ENCODE measurements at regions not wholly inside any gene's neighbourhood (a gene's known extent, or its start where the extent isn't known, plus 50 kb on each side); places are given as distances from the start of the nearest gene placed in this dataset.

DNA sequence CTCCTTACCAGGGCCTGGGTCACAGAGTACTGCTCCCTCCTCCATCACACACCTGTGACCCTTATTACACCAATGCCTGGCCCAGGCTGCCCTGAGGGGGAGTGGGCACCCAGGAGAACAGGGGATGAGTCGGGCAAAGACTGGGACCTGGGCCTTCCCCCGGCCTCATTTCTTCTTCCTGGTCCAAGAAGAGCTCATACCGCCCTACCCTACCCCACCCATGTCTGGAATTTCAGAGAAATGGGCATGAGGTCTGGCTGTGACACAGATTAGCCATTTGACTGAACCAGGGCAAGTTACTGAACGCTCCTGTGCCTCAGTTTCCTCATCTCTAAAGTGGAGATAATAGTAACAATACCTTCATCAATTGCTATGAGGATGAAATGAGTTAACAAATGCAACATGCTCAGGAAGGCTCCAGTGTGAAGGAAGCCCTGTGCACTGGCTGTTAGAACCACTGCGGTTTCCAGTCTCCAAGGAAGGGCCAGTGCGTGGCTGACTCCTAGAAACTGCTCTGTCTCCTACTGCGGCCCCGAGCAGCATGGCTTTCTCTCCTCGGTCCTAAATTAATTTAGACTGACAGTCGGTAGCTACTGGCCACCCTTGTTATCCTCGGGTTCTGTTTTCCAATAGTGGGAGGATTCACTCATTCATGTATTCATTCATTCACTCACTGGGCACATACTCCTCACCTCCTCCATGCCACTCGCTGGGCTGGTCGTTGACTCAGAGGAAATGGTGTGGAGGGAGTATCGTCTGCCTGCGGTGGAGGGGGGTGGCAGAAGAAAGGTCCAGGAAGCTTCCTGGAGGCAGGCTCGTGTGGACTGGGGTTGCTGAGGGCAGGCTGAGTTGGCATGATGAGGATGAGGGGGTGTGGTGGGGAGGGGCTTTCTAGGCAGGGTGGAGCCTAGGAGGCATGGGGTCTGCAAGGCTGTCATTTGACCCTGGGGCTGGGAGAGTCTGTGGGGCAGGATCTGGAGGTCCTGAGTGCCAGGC is 175.6 kb downstream of the GLI2 start:
- TF ChIP-seq CTCF (IDR thresholded peaks at IDR 0.05) (no peak), POLR2A (IDR thresholded peaks at IDR 0.05) (no peak)
